Lower lobe of right lung (tissue), 2 donors: ENCODE measurements at regions not wholly inside any gene's neighbourhood (a gene's known extent, or its start where the extent isn't known, plus 50 kb on each side); places are given as distances from the start of the nearest gene placed in this dataset.

Source experiments
- ATAC-seq, 2 donors: fragments of 200-7000 bp; cut with Tn5 transposase; one replicate each; pipeline ENCODE4 v1.9.1; 2020 to 2022; ENCODE audit warnings: mild to moderate bottlenecking in 2 of 2, moderate library complexity in 2 of 2
- DNase-seq: peaks from one replicate; pipeline ENCODE4 v3.0.0-alpha.2; 2020
- H3K27ac ChIP-seq: fragments of 200-600 bp; one replicate; pipeline ENCODE4 v1.8.0; 2022
- H3K27me3 ChIP-seq: fragments of 200-600 bp; one replicate; pipeline ENCODE4 v1.8.0; 2022; ENCODE audit warnings: low read depth
- H3K36me3 ChIP-seq: fragments of 200-600 bp; one replicate; pipeline ENCODE4 v1.8.0; 2022; ENCODE audit warnings: mild to moderate bottlenecking
- H3K4me1 ChIP-seq: fragments of 200-600 bp; one replicate; pipeline ENCODE4 v1.8.0; 2022
- H3K4me3 ChIP-seq: fragments of 200-600 bp; one replicate; pipeline ENCODE4 v1.8.0; 2022; ENCODE audit warnings: mild to moderate bottlenecking
- H3K9me3 ChIP-seq: fragments of 200-600 bp; one replicate; pipeline ENCODE4 v1.8.0; 2022
- intact Hi-C: fragments of 100-400 bp; cut with DNase I; formaldehyde crosslinking; loops from one replicate; pipeline ENCODE4 v1.11.0; 2022
- TF ChIP-seq, protein P1 (sequence below): fragments of 200-600 bp; IDR thresholded peaks from one replicate; pipeline ENCODE4 v1.8.0; 2022; ENCODE audit warnings: antibody characterized with exemption, mild to moderate bottlenecking
- donor health status: DM: no; HTN: yes; CAD: no; lungs with severe emphysema.

DNA sequence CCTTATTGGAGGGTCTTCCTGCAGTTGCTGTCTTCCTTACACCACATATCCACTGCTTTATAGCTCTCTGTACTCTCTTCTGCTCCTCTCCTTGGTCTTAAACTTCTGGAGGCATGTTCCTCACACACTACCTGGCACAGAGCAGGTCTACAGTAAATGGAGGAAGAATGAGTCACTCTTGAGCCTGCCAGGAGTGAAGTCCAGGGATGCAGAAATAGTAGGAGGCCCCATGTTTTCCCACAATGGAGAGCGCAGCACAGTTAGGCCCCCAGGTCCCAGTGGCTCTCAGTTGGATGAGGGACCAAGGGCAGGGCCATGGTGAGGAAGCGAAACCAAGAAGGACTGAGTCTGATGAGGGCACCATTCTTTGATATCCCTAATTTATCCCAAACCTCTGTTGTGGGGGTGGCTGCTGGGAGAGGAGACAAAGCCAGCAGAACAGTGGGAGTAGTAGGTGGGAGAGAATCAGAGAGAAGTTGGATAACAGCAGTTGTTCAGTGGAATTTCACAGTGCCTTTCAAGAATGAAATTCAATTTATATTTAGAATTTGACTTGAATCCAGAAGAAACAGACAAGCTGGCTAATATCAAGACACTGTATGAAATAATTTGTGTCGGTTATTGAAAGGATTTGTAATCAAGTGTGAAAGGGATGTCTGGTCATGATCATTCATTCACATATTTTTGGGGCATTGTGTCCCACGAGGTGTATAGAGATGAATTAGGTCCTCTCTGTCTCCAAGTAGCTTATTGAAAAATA lies 187.8 kb downstream of the HIPK3 start:
- Histone ChIP-seq H3K9me3 (no peaks in the 10 kb centered on the region), H3K27ac (no peak overlapping the region), H3K4me1 (no peaks in the 10 kb centered on the region), H3K4me3 (no peak overlapping the region), H3K27me3 (no peaks in the 10 kb centered on the region), H3K36me3 (no peaks in the 10 kb centered on the region)
- TF ChIP-seq, protein P1, sequence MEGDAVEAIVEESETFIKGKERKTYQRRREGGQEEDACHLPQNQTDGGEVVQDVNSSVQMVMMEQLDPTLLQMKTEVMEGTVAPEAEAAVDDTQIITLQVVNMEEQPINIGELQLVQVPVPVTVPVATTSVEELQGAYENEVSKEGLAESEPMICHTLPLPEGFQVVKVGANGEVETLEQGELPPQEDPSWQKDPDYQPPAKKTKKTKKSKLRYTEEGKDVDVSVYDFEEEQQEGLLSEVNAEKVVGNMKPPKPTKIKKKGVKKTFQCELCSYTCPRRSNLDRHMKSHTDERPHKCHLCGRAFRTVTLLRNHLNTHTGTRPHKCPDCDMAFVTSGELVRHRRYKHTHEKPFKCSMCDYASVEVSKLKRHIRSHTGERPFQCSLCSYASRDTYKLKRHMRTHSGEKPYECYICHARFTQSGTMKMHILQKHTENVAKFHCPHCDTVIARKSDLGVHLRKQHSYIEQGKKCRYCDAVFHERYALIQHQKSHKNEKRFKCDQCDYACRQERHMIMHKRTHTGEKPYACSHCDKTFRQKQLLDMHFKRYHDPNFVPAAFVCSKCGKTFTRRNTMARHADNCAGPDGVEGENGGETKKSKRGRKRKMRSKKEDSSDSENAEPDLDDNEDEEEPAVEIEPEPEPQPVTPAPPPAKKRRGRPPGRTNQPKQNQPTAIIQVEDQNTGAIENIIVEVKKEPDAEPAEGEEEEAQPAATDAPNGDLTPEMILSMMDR = no peak
- intact Hi-C loops = no loop called here
- DNase-seq (no peak), ATAC-seq (no peak)

DNA sequence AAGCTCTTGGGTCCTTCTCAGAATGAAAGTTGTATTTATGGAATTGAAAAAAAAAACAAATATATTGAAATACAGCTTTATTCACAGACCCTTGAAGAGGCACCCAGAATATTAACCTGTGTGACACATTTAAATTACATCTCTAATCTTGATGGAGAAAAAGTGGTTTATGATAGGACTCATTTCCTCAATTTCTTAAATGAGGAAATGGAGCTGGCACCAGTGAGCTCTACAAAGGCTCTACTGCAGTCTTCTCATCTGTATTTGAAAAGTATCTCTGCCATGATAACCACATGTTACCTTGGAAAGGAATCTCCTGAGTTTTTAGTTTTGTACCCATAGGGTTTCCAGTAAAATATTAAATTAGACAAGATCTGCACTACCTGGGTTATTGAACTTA lies 186.5 kb downstream of the HIPK3 start:
- Histone ChIP-seq H3K27ac (no peak overlapping the region), H3K4me3 (no peak overlapping the region), H3K9me3 (no peaks in the 10 kb centered on the region), H3K4me1 (no peaks in the 10 kb centered on the region), H3K36me3 (no peaks in the 10 kb centered on the region), H3K27me3 (no peaks in the 10 kb centered on the region)
- DNase-seq (no peak), ATAC-seq (no peak)
- TF ChIP-seq, protein P1 = no peak
- intact Hi-C loops = no loop called here

DNA sequence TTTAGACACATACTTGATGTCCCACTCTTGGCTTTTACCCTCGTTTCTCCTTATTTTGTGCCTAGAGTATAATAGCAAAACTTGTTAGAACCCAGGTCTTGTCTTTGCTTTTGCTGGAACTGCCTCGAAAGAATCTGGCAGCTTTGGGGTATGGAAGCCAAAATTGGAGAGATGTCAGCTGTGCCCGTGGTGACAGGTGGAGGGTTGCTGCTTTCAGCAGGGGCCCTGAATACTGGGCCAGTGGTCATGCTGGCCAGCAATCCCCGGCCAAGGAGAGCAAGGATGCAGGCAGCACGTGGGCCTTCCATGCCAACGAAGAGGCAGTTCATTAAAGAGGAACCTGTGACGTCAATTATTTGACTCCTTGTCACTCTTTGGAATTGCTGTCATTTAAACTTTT lies 181.1 kb downstream of the HIPK3 start:
- no peaks in the 10 kb centered on the region for H3K27me3 ChIP-seq
- no peak overlapping the region for H3K4me3 ChIP-seq
- intact Hi-C loops = no loop called here
- no peak overlapping the region for H3K27ac ChIP-seq
- no peaks in the 10 kb centered on the region for H3K4me1 ChIP-seq
- H3K36me3 ChIP-seq = no peaks in the 10 kb centered on the region
- DNase-seq = no peak
- ATAC-seq = no peak
- TF ChIP-seq, protein P1 = no peak
- peaks cover 4% of the 10 kb centered on the region for H3K9me3 ChIP-seq

DNA sequence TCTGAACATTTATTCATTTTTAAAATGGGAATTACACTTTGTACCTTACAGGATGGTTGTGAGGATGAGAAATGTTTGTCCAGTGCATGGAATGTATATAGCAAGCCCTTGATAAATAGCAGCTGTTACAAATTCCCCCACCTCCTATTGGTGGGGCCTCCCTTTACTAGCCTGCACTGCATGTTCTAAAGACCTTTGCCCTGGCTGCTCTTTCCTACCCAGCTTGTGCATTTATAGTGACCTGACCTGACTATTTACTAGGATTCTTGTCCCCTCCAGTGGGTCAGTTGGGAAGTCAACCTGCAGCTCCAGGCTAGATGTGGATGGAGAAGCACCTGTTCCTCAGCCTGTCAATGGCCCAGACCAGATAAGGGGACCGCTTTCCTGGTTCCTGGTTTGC lies 180.3 kb downstream of the HIPK3 start:
- intact Hi-C loops = no loop called here
- ATAC-seq = no peak

DNA sequence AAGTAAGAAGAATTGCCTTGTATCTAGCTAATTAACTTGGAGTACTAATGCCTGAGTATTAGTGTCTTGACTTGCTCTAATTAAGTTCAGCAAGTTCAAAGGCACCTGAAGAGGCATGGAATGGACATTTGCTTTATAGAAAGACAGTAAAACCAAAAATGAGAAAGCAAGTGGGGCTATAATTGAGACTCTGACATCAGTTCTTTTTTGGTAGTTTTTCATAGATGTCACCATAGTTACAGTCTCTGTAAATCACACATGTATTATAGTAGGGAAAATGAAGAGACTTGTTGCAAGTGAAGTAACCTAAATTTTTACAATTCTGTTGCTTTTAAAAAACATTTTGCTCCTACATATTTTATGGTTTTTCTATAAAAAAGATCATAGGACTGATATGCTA lies 178.0 kb downstream of the HIPK3 start:
- intact Hi-C loops = no loop called here
- no peak for ATAC-seq

More for the DNA sequence above, 180.3 kb downstream of the HIPK3 start:
- Histone ChIP-seq H3K4me3 (no peak overlapping the region), H3K36me3 (no peaks in the 10 kb centered on the region), H3K27ac (no peak overlapping the region), H3K4me1 (no peaks in the 10 kb centered on the region), H3K27me3 (no peaks in the 10 kb centered on the region), H3K9me3 (peaks cover 4% of the 10 kb centered on the region)
- TF ChIP-seq, protein P1 = no peak
- no peak for DNase-seq

More for the DNA sequence above, 178.0 kb downstream of the HIPK3 start:
- no peak overlapping the region for H3K27ac ChIP-seq
- no peak for DNase-seq
- TF ChIP-seq, protein P1 = no peak
- peaks cover 4% of the 10 kb centered on the region for H3K9me3 ChIP-seq
- H3K36me3 ChIP-seq = no peaks in the 10 kb centered on the region
- no peaks in the 10 kb centered on the region for H3K27me3 ChIP-seq
- H3K4me1 ChIP-seq = no peaks in the 10 kb centered on the region
- H3K4me3 ChIP-seq = no peak overlapping the region
